ENCODE measurements at regions not wholly inside any gene's neighbourhood (a gene's known extent, or its start where the extent isn't known, plus 50 kb on each side); places are given as distances from the start of the nearest gene placed in this dataset.

GRCh38 chr3:18252578-18252977 lies 172.6 kb downstream of the SATB1 start:
- TF ChIP-seq CTCF (IDR thresholded peaks at IDR 0.05) (no peak), POLR2A (IDR thresholded peaks at IDR 0.05) (no peak), POLR2AphosphoS5 (IDR thresholded peaks at IDR 0.05) (no peak)
